ENCODE measurements at regions not wholly inside any gene's neighbourhood (a gene's known extent, or its start where the extent isn't known, plus 50 kb on each side); places are given as distances from the start of the nearest gene placed in this dataset.
"Not testable (repeated sequence)": the region's sequence is repeated elsewhere in the genome, so short reads cannot be mapped to it uniquely, and the experiment has no call there.

DNA sequence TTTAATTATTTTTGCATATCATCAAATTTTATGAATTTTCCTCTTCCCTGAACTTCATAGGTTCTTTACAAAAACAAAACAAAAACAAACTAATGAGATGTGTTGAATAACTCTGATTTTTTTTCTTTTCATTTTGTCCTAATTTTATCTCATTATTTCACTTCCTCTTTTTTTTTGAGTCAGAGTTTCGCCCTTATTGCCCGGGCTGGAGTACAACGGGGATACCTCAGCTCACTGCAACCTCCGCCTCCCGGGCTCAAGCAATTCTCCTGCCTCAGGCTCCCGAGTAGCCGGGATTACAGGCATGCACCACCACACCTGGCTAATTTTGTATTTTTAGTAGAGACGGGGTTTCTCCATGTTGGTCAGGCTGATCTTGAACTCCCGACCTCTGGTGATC lies 1633.3 kb downstream of the CDH8 start:
- TF ChIP-seq, protein P1, sequence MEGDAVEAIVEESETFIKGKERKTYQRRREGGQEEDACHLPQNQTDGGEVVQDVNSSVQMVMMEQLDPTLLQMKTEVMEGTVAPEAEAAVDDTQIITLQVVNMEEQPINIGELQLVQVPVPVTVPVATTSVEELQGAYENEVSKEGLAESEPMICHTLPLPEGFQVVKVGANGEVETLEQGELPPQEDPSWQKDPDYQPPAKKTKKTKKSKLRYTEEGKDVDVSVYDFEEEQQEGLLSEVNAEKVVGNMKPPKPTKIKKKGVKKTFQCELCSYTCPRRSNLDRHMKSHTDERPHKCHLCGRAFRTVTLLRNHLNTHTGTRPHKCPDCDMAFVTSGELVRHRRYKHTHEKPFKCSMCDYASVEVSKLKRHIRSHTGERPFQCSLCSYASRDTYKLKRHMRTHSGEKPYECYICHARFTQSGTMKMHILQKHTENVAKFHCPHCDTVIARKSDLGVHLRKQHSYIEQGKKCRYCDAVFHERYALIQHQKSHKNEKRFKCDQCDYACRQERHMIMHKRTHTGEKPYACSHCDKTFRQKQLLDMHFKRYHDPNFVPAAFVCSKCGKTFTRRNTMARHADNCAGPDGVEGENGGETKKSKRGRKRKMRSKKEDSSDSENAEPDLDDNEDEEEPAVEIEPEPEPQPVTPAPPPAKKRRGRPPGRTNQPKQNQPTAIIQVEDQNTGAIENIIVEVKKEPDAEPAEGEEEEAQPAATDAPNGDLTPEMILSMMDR (conservative IDR thresholded peaks at IDR 0.05), result not testable (repeated sequence)
- TF ChIP-seq EZH2 (IDR thresholded peaks at IDR 0.05; ENCODE audit: low read depth), result not testable (repeated sequence)

All from PC-9 (cell line).